Kidney epithelial cell (primary cell): ENCODE measurements at regions not wholly inside any gene's neighbourhood (a gene's known extent, or its start where the extent isn't known, plus 50 kb on each side); places are given as distances from the start of the nearest gene placed in this dataset.
"Not testable (repeated sequence)": the region's sequence is repeated elsewhere in the genome, so short reads cannot be mapped to it uniquely, and the experiment has no call there.

Source experiments
- DNase-seq: peaks from one replicate; pipeline ENCODE4 v3.0.0-alpha.2; 2010; ENCODE audit warnings: low read depth
- H3K27me3 ChIP-seq: 2 replicates; pipeline ENCODE4 v1.6.0; 2011; ENCODE audit warnings: low read length; ENCODE audit not compliant: control insufficient read depth, insufficient read depth
- H3K36me3 ChIP-seq: 2 replicates; pipeline ENCODE4 v1.5.1; 2011; ENCODE audit warnings: low read length; ENCODE audit not compliant: control insufficient read depth, insufficient read depth
- H3K4me3 ChIP-seq: 2 replicates; pipeline ENCODE4 v1.5.1; 2011; ENCODE audit warnings: low read depth, mild to moderate bottlenecking, control low read depth, low read length
- TF ChIP-seq, protein P1 (sequence below): IDR thresholded peaks from 2 replicates; pipeline ENCODE4 v1.5.1; 2011; ENCODE audit warnings: mild to moderate bottlenecking, moderate library complexity, low read length, control low read depth, inconsistent platforms; ENCODE audit not compliant: insufficient read depth, poor library complexity, severe bottlenecking

DNA sequence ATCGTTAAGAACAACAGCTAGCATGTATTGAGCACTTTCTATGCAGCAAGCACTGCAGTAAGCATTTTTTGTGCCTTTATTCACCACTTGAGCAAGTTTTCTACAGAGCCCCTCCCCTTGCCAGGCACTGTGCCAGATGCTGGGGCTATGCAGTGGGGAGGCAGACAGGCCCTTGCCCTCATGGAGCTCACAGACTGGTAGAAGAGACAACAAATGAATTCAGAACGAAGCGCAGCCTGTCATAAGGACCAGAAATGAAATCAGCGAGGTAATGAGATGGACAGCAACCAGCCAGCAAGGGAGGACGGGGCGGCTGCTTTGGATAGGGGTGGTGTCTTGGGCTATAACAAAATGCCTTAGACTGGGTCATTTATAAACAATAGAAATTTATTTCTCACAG lies 68.8 kb downstream of the C9orf50 start:
- TF ChIP-seq, protein P1, sequence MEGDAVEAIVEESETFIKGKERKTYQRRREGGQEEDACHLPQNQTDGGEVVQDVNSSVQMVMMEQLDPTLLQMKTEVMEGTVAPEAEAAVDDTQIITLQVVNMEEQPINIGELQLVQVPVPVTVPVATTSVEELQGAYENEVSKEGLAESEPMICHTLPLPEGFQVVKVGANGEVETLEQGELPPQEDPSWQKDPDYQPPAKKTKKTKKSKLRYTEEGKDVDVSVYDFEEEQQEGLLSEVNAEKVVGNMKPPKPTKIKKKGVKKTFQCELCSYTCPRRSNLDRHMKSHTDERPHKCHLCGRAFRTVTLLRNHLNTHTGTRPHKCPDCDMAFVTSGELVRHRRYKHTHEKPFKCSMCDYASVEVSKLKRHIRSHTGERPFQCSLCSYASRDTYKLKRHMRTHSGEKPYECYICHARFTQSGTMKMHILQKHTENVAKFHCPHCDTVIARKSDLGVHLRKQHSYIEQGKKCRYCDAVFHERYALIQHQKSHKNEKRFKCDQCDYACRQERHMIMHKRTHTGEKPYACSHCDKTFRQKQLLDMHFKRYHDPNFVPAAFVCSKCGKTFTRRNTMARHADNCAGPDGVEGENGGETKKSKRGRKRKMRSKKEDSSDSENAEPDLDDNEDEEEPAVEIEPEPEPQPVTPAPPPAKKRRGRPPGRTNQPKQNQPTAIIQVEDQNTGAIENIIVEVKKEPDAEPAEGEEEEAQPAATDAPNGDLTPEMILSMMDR: no peak
- no peaks in the 10 kb centered on the region for H3K27me3 ChIP-seq
- H3K4me3 ChIP-seq: no peak overlapping the region
- DNase-seq: no peak
- no peaks in the 10 kb centered on the region for H3K36me3 ChIP-seq

DNA sequence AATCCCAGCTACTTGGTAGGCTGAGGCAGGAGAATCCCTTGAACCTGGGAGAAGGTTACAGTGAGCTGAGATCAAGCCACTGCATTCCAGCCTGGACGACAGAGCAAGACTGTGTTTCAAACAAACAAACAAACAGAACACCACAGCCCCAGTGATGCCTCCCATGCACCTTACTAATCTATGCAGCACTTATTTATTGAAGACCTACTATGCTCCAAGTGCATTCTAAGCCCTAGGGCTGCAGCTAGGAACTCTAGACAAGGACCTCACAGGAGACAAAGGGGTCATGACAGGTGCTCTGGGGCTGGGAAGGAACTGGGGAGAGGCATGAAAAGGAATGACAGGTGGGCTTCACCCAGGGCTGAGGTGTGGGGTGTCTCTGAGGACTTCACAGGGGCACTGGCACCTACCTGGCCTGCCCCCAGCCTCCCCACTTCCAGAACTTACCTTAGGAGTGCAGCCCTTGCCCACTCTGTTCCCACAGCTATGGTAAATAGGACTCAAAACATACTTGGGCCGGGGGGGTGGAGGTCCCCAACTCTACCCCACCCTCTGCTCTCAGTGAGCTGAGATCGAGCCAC lies 69.4 kb downstream of the C9orf50 start:
- Histone ChIP-seq H3K36me3 (no peaks in the 10 kb centered on the region), H3K27me3 (no peaks in the 10 kb centered on the region), H3K4me3 (no peak overlapping the region)
- no peak for DNase-seq
- TF ChIP-seq, protein P1: no peak

DNA sequence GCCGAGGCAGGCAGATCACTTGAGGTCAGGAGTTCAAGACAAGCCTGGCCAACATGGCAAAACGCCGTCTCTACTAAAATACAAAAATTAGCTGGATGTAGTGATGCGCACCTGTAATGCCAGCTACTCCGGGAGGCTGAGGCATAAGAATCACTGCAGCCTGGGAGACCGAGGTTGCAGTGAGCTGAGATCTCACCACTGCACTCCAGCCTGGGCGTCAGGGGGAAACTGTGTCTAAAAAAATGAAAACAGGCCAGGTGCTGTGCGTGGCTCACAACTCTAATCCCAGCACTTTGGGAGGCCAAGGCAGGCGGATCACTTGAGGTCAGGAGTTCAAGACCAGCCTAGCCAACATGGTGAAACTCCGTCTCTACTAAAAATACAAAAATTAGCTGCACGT lies 69.9 kb downstream of the C9orf50 start:
- not testable (repeated sequence) for H3K27me3 ChIP-seq, H3K36me3 ChIP-seq, H3K4me3 ChIP-seq, DNase-seq

DNA sequence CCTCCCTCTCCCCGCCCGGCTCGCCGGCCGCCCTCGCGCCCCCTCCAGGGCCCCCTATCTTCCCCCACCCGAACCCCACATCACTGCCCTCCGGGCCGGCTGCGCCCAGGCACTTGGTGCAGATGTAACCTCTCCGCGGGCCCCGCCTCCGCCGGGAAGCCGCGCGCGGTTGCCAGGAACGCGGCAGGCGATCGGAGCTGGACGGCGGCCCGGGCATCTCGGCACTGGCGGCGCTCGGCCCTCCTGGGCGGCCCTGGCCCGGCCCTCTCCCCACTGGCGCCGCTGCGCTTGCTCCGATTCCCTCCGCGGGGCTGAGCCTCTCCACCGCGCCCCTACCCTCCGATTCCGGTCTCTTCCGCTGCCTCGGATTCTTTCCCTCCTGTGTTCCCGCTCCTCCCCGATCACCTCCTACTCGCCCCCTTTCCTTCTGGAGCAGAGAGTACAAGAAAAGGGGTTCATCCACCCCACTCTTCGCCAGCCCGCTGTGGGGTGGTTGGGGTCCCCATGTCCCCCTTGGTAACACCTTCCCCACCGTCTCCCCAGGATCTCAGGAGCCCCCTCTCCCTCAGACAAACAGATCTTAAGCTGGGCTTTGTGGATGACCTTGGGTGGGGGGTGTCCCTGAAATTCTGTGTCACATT lies 70.6 kb downstream of the C9orf50 start:
- TF ChIP-seq, protein P1: no peak
- no peak for DNase-seq
- H3K4me3 ChIP-seq: peak overlapping the region; percentile 49
- H3K27me3 ChIP-seq: no peaks in the 10 kb centered on the region
- H3K36me3 ChIP-seq: no peaks in the 10 kb centered on the region

DNA sequence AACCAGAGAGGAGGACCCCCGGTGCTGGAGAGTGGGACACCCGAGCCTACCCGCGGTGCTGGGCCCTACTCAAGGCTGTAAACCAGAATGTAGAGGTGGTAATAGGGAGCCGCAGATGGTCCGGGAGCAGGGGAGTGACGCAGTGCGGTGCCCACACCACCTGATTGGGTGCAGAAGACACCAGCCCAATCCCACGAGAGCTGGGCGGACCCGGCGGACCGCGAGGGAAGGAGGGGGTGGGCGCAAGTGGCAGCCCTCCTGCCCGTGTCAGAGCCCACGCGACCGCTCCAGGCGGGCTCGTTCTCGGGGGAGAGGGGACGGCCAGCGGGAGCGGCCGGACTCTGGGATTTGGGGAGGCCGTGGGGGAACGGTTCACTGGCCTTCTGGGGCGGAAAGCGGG lies 71.2 kb downstream of the C9orf50 start:
- Histone ChIP-seq H3K4me3 (peak overlapping the region; percentile 49), H3K27me3 (no peaks in the 10 kb centered on the region), H3K36me3 (no peaks in the 10 kb centered on the region)
- DNase-seq: no peak
- TF ChIP-seq, protein P1: no peak

DNA sequence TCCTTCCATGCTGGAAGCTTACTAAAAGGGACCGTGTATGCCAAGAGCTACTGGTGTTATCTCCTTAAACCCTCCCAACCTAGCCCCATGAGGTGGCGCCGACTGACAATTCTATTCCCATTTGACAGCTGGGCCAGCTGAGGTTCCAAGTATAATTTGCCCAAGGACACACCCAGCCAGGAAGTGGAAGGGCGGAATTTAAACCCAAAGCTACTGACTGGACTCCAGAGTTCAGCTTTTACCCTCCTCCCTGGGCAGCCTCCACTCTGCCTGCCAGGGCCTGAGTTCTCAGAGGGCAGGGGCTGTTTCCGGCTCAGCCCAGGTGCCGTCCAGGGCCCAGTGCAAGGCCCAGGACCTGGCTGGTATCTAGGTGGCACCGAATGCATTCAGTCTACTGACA lies 71.8 kb downstream of the C9orf50 start:
- DNase-seq: no peak
- Histone ChIP-seq H3K36me3 (no peaks in the 10 kb centered on the region), H3K4me3 (no peak overlapping the region), H3K27me3 (no peaks in the 10 kb centered on the region)
- TF ChIP-seq, protein P1: no peak
